Endothelial cell of umbilical vein (primary cell): ENCODE measurements at regions not wholly inside any gene's neighbourhood (a gene's known extent, or its start where the extent isn't known, plus 50 kb on each side); places are given as distances from the start of the nearest gene placed in this dataset.

Experiments used
- EZH2 ChIP-seq: IDR thresholded peaks from 2 replicates; pipeline ENCODE4 v1.6.1; 2012; ENCODE audit warnings: borderline replicate concordance, low read depth, mild to moderate bottlenecking, moderate library complexity, low read length, inconsistent platforms; ENCODE audit not compliant: severe bottlenecking
- GATA2 ChIP-seq: IDR thresholded peaks from 2 replicates; pipeline ENCODE4 v1.7.0; 2011; ENCODE audit warnings: low read depth, mild to moderate bottlenecking, moderate library complexity, mixed read lengths, low read length; ENCODE audit not compliant: insufficient read length, insufficient read depth
- JUN ChIP-seq: IDR thresholded peaks from 2 replicates; pipeline ENCODE4 v1.6.1; 2011; ENCODE audit warnings: borderline replicate concordance, low read depth; ENCODE audit not compliant: insufficient read length, insufficient read depth
- MYC ChIP-seq: IDR thresholded peaks from one replicate; pipeline ENCODE4 v1.6.1; 2011; ENCODE audit warnings: mild to moderate bottlenecking, low read depth, low read length
- POLR2A ChIP-seq: IDR thresholded peaks from 2 replicates; pipeline ENCODE4 v1.6.1; 2012; ENCODE audit warnings: low read depth, mild to moderate bottlenecking, control low read depth, low read length
- POLR2AphosphoS5 ChIP-seq: IDR thresholded peaks from 2 replicates; pipeline ENCODE4 v1.6.1; 2012; ENCODE audit warnings: low read depth, mild to moderate bottlenecking, control low read depth, low read length, moderate library complexity; ENCODE audit not compliant: insufficient read depth
- TF ChIP-seq, protein P1 (sequence below), 2 donors: IDR thresholded peaks; 1 replicate in 1 of 2; 2 replicates in 1 of 2; pipeline ENCODE4 v1.5.1; 2011; ENCODE audit warnings: low read length in 2 of 2, mild to moderate bottlenecking in 2 of 2, moderate library complexity in 2 of 2, control low read depth in 1 of 2, inconsistent platforms in 1 of 2, low read depth in 1 of 2; ENCODE audit not compliant: insufficient read depth in 1 of 2; ENCODE audit errors: extremely low read depth in 1 of 2
- TF ChIP-seq, protein P2 (sequence below): IDR thresholded peaks from 2 replicates; pipeline ENCODE4 v1.6.1; 2011; ENCODE audit not compliant: insufficient read depth, insufficient read length

DNA sequence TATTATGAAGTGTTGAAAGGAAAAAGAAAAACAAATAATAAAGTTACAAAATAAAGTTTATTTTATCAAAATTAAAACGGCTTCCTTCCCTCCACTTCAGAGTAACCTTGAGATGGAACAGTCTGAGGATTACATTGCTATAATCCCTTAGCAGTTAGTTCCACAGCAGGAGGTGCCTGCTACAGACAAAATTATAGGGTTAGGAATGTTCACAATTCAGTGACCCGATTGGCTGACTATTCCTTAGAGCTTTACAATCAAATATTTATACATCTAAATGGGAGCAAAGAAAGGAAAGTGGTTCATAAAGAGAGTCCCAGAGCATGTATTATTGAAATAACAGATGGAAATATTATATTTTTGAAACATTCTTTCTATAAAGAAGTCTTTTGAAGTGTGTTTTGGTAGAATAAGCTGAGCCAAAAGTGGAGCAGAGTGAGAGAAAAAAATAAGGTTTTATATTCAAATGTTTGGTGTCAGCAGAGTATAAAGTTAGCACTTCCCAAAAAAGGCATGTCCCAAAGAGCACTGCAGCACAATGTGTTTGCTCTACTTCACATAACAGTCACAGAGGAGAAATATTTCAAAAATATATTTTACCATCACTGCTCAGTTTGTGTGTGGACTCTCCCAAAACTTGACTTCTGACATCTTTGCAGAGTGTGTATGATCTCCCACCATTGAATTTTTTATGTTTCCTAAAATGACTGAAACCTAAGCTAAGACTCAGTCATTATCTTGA is 71.4 kb upstream of the GORAB start:
- TF ChIP-seq, protein P1, sequence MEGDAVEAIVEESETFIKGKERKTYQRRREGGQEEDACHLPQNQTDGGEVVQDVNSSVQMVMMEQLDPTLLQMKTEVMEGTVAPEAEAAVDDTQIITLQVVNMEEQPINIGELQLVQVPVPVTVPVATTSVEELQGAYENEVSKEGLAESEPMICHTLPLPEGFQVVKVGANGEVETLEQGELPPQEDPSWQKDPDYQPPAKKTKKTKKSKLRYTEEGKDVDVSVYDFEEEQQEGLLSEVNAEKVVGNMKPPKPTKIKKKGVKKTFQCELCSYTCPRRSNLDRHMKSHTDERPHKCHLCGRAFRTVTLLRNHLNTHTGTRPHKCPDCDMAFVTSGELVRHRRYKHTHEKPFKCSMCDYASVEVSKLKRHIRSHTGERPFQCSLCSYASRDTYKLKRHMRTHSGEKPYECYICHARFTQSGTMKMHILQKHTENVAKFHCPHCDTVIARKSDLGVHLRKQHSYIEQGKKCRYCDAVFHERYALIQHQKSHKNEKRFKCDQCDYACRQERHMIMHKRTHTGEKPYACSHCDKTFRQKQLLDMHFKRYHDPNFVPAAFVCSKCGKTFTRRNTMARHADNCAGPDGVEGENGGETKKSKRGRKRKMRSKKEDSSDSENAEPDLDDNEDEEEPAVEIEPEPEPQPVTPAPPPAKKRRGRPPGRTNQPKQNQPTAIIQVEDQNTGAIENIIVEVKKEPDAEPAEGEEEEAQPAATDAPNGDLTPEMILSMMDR (IDR thresholded peaks at IDR 0.05; ENCODE audit: extremely low read depth in 1 of 2, insufficient read depth in 1 of 2, low read depth in 1 of 2, low read length in 2 of 2), result no peak
- TF ChIP-seq EZH2 (no peak), POLR2A (no peak), MYC (no peak), POLR2AphosphoS5 (no peak), JUN (no peak), GATA2 (no peak)
- TF ChIP-seq, protein P2, sequence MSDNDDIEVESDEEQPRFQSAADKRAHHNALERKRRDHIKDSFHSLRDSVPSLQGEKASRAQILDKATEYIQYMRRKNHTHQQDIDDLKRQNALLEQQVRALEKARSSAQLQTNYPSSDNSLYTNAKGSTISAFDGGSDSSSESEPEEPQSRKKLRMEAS, result no peak
